SK-MEL-5 (cell line): ENCODE measurements at regions not wholly inside any gene's neighbourhood (a gene's known extent, or its start where the extent isn't known, plus 50 kb on each side); places are given as distances from the start of the nearest gene placed in this dataset.

Experiments used
- DNase-seq: peaks from one replicate; pipeline ENCODE4 v3.0.0-alpha.2; 2016; ENCODE audit warnings: low read depth, low spot score
- in situ Hi-C: cut with HindIII; loops from 2 replicates; pipeline ENCODE4 v1.10.0; 2016; ENCODE audit warnings: low sequenced_read_pairs, high pct_unique_total_duplicates, low pct_unique_long_range_greater_than_20kb

- in situ Hi-C loops = no loop called here
- no peak for DNase-seq
Observed at GRCh38 chr4:56217343-56217890, 169.9 kb downstream of the AASDH start.

- in situ Hi-C loops = no loop called here
- no peak for DNase-seq
Observed at GRCh38 chr4:56215901-56216300, 171.4 kb downstream of the AASDH start.

GRCh38 chr4:56215141-56215783 is 172.0 kb downstream of the AASDH start:
- in situ Hi-C loops = no loop called here
- no peak for DNase-seq

GRCh38 chr4:56213543-56213942 is 173.7 kb downstream of the AASDH start:
- no peak for DNase-seq
- in situ Hi-C loops = no loop called here

GRCh38 chr4:56212774-56213173 is 174.5 kb downstream of the AASDH start:
- in situ Hi-C loops = no loop called here
- no peak for DNase-seq

GRCh38 chr4:56211202-56211601 is 176.1 kb downstream of the AASDH start:
- in situ Hi-C loops = no loop called here
- peak; percentile 1 for DNase-seq

GRCh38 chr4:56210397-56210796 is 176.9 kb downstream of the AASDH start:
- in situ Hi-C loops = no loop called here
- no peak for DNase-seq

GRCh38 chr4:56209767-56210166 is 177.5 kb downstream of the AASDH start:
- in situ Hi-C loops = no loop called here

GRCh38 chr4:56208103-56208502 is 179.2 kb downstream of the AASDH start:
- in situ Hi-C loops = no loop called here
- no peak for DNase-seq

More at GRCh38 chr4:56209767-56210166, 177.5 kb downstream of the AASDH start:
- no peak for DNase-seq

- DNase-seq = no peak
- in situ Hi-C loops = no loop called here
Observed at GRCh38 chr4:56206258-56206657, 181.0 kb downstream of the AASDH start.

GRCh38 chr4:56200275-56200674 is 187.0 kb downstream of the AASDH start:
- in situ Hi-C loops = no loop called here
- peak; percentile 67 for DNase-seq

GRCh38 chr4:56198265-56198664 is 189.0 kb downstream of the AASDH start:
- in situ Hi-C loops = no loop called here
- no peak for DNase-seq

- DNase-seq = peak; percentile 5
- in situ Hi-C loops = no loop called here
Observed at GRCh38 chr4:56197387-56197786, 189.9 kb downstream of the AASDH start.

GRCh38 chr4:56195025-56195424 is 192.3 kb downstream of the AASDH start:
- in situ Hi-C loops = no loop called here
- DNase-seq = no peak

GRCh38 chr4:56191534-56191933 is 195.8 kb downstream of the AASDH start:
- no peak for DNase-seq
- in situ Hi-C loops = no loop called here

- DNase-seq = no peak
- in situ Hi-C loops = no loop called here
Observed at GRCh38 chr4:56187688-56188087, 199.6 kb downstream of the AASDH start.

GRCh38 chr4:56186808-56187523 is 200.3 kb downstream of the AASDH start:
- in situ Hi-C loops = no loop called here
- DNase-seq = no peak

GRCh38 chr4:56185901-56186300 is 201.4 kb downstream of the AASDH start:
- in situ Hi-C loops = no loop called here
- DNase-seq = no peak

GRCh38 chr4:56184214-56184613 is 203.1 kb downstream of the AASDH start:
- in situ Hi-C loops = no loop called here
- no peak for DNase-seq
